ENCODE measurements at regions not wholly inside any gene's neighbourhood (a gene's known extent, or its start where the extent isn't known, plus 50 kb on each side); places are given as distances from the start of the nearest gene placed in this dataset.

GRCh38 chr18:76634564-76634963, 139.5 kb upstream of the ZNF516 start:
- peaks cover 42% of the 10 kb centered on the region for H3K27me3 Mint-ChIP-seq (ENCODE audit: low read depth)
- no peak overlapping the region for H3K4me3 Mint-ChIP-seq
- H3K36me3 Mint-ChIP-seq (ENCODE audit: insufficient read depth in 2 of 2) = no peaks in the 10 kb centered on the region
- no peaks in the 10 kb centered on the region for H3K9me3 Mint-ChIP-seq
- H3K4me1 Mint-ChIP-seq (ENCODE audit: low read depth) = no peaks in the 10 kb centered on the region
- no peak overlapping the region for H3K27ac Mint-ChIP-seq
- no peak for DNase-seq
- ATAC-seq (replicated peaks in 1 of 2) = no peak

GRCh38 chr18:76633588-76634269, 138.7 kb upstream of the ZNF516 start:
- ATAC-seq (replicated peaks in 1 of 2) (no peak), DNase-seq (no peak)
- Mint-ChIP-seq H3K4me3 (no peak overlapping the region), H3K27me3 (ENCODE audit: low read depth) (peaks cover 43% of the 10 kb centered on the region), H3K27ac (no peak overlapping the region), H3K4me1 (ENCODE audit: low read depth) (no peaks in the 10 kb centered on the region), H3K9me3 (no peaks in the 10 kb centered on the region), H3K36me3 (ENCODE audit: insufficient read depth in 2 of 2) (no peaks in the 10 kb centered on the region)

- Mint-ChIP-seq H3K36me3 (ENCODE audit: insufficient read depth in 2 of 2) (no peaks in the 10 kb centered on the region), H3K27ac (no peak overlapping the region)
- no peak for ATAC-seq (replicated peaks in 1 of 2)
Measured at GRCh38 chr18:76627444-76627843, 132.4 kb upstream of the ZNF516 start.

GRCh38 chr18:76626991-76627390, 131.9 kb upstream of the ZNF516 start:
- Mint-ChIP-seq H3K9me3 (peaks cover 0 to 3% of the 10 kb centered on the region in 2 donors), H3K36me3 (ENCODE audit: insufficient read depth in 2 of 2) (no peaks in the 10 kb centered on the region), H3K27ac (no peak overlapping the region), H3K27me3 (ENCODE audit: low read depth) (peaks cover 28% of the 10 kb centered on the region), H3K4me3 (no peak overlapping the region), H3K4me1 (ENCODE audit: low read depth) (no peaks in the 10 kb centered on the region)
- ATAC-seq (replicated peaks in 1 of 2) (no peak), DNase-seq (no peak)

More at GRCh38 chr18:76627444-76627843, 132.4 kb upstream of the ZNF516 start:
- no peaks in the 10 kb centered on the region for H3K4me1 Mint-ChIP-seq (ENCODE audit: low read depth)
- DNase-seq = no peak
- no peak overlapping the region for H3K4me3 Mint-ChIP-seq
- peaks cover 0 to 3% of the 10 kb centered on the region in 2 donors for H3K9me3 Mint-ChIP-seq
- peaks cover 30% of the 10 kb centered on the region for H3K27me3 Mint-ChIP-seq (ENCODE audit: low read depth)

- peaks cover 9% of the 10 kb centered on the region for H3K4me1 Mint-ChIP-seq (ENCODE audit: low read depth)
- no peak overlapping the region for H3K27ac Mint-ChIP-seq
- ATAC-seq (replicated peaks in 1 of 2) = no peak
- H3K36me3 Mint-ChIP-seq (ENCODE audit: insufficient read depth in 2 of 2) = no peaks in the 10 kb centered on the region
- H3K27me3 Mint-ChIP-seq (ENCODE audit: low read depth) = peaks cover 46% of the 10 kb centered on the region
- no peak for DNase-seq
- no peaks in the 10 kb centered on the region for H3K9me3 Mint-ChIP-seq
- no peak overlapping the region for H3K4me3 Mint-ChIP-seq
Measured at GRCh38 chr18:76622651-76623050, 127.6 kb upstream of the ZNF516 start.

GRCh38 chr18:76621782-76622495, 126.9 kb upstream of the ZNF516 start:
- DNase-seq = no peak
- Mint-ChIP-seq H3K27me3 (ENCODE audit: low read depth) (peaks cover 46% of the 10 kb centered on the region), H3K9me3 (no peaks in the 10 kb centered on the region), H3K4me1 (ENCODE audit: low read depth) (peaks cover 9% of the 10 kb centered on the region), H3K36me3 (ENCODE audit: insufficient read depth in 2 of 2) (no peaks in the 10 kb centered on the region), H3K4me3 (peak overlapping the region in 1 of 2 donors; percentile 22), H3K27ac (no peak overlapping the region)
- ATAC-seq (replicated peaks in 1 of 2) = no peak

GRCh38 chr18:76621226-76621625, 126.2 kb upstream of the ZNF516 start:
- no peak for ATAC-seq (replicated peaks in 1 of 2)
- Mint-ChIP-seq H3K9me3 (no peaks in the 10 kb centered on the region), H3K27me3 (ENCODE audit: low read depth) (peaks cover 46% of the 10 kb centered on the region), H3K4me3 (no peak overlapping the region), H3K36me3 (ENCODE audit: insufficient read depth in 2 of 2) (no peaks in the 10 kb centered on the region), H3K4me1 (ENCODE audit: low read depth) (peaks cover 9% of the 10 kb centered on the region), H3K27ac (no peak overlapping the region)
- DNase-seq = no peak

- Mint-ChIP-seq H3K9me3 (no peaks in the 10 kb centered on the region), H3K27me3 (ENCODE audit: low read depth) (peaks cover 46% of the 10 kb centered on the region), H3K27ac (no peak overlapping the region), H3K4me1 (ENCODE audit: low read depth) (peaks cover 9% of the 10 kb centered on the region), H3K4me3 (peak overlapping the region; percentile 56 to 71), H3K36me3 (ENCODE audit: insufficient read depth in 2 of 2) (no peaks in the 10 kb centered on the region)
- DNase-seq (peak; percentile 27 to 39), ATAC-seq (replicated peaks in 1 of 2) (peak; percentile 39 to 67)
Measured at GRCh38 chr18:76620321-76621170, 125.5 kb upstream of the ZNF516 start.

- no peaks in the 10 kb centered on the region for H3K9me3 Mint-ChIP-seq
- H3K27ac Mint-ChIP-seq = no peak overlapping the region
- no peaks in the 10 kb centered on the region for H3K36me3 Mint-ChIP-seq (ENCODE audit: insufficient read depth in 2 of 2)
- DNase-seq (no peak), ATAC-seq (replicated peaks in 1 of 2) (peak in 1 of 2 donors; percentile 13)
- H3K4me1 Mint-ChIP-seq (ENCODE audit: low read depth) = peaks cover 9% of the 10 kb centered on the region
- peaks cover 46% of the 10 kb centered on the region for H3K27me3 Mint-ChIP-seq (ENCODE audit: low read depth)
- peak overlapping the region in 1 of 2 donors; percentile 40 for H3K4me3 Mint-ChIP-seq
Measured at GRCh38 chr18:76619621-76620315, 124.7 kb upstream of the ZNF516 start.

GRCh38 chr18:76619261-76619620, 124.2 kb upstream of the ZNF516 start:
- no peak for ATAC-seq (replicated peaks in 1 of 2)
- DNase-seq = no peak
- no peak overlapping the region for H3K27ac Mint-ChIP-seq
- peaks cover 9% of the 10 kb centered on the region for H3K4me1 Mint-ChIP-seq (ENCODE audit: low read depth)
- peak overlapping the region in 1 of 2 donors; percentile 40 for H3K4me3 Mint-ChIP-seq
- H3K36me3 Mint-ChIP-seq (ENCODE audit: insufficient read depth in 2 of 2) = no peaks in the 10 kb centered on the region
- peaks cover 45% of the 10 kb centered on the region for H3K27me3 Mint-ChIP-seq (ENCODE audit: low read depth)
- no peaks in the 10 kb centered on the region for H3K9me3 Mint-ChIP-seq

GRCh38 chr18:76618721-76619120, 123.7 kb upstream of the ZNF516 start:
- Mint-ChIP-seq H3K36me3 (ENCODE audit: insufficient read depth in 2 of 2) (no peaks in the 10 kb centered on the region), H3K4me1 (ENCODE audit: low read depth) (peaks cover 9% of the 10 kb centered on the region), H3K27me3 (ENCODE audit: low read depth) (peaks cover 40% of the 10 kb centered on the region), H3K9me3 (no peaks in the 10 kb centered on the region), H3K27ac (no peak overlapping the region), H3K4me3 (no peak overlapping the region)
- no peak for DNase-seq
- ATAC-seq (replicated peaks in 1 of 2) = no peak

- H3K27me3 Mint-ChIP-seq (ENCODE audit: low read depth) = peaks cover 23% of the 10 kb centered on the region
- no peak for DNase-seq
- peaks cover 9% of the 10 kb centered on the region for H3K4me1 Mint-ChIP-seq (ENCODE audit: low read depth)
- H3K27ac Mint-ChIP-seq = no peak overlapping the region
- no peak overlapping the region for H3K4me3 Mint-ChIP-seq
- ATAC-seq (replicated peaks in 1 of 2) = no peak
- H3K9me3 Mint-ChIP-seq = no peaks in the 10 kb centered on the region
- H3K36me3 Mint-ChIP-seq (ENCODE audit: insufficient read depth in 2 of 2) = no peaks in the 10 kb centered on the region
Measured at GRCh38 chr18:76616373-76616772, 121.3 kb upstream of the ZNF516 start.
